Rectal smooth muscle tissue (tissue), 1 donor: ENCODE measurements at regions not wholly inside any gene's neighbourhood (a gene's known extent, or its start where the extent isn't known, plus 50 kb on each side); places are given as distances from the start of the nearest gene placed in this dataset.

Experiments
- H3K27ac ChIP-seq: one replicate; pipeline ENCODE4 v1.7.0; 2013; ENCODE audit warnings: low read depth, low read length, inconsistent platforms
- H3K27me3 ChIP-seq: one replicate; pipeline ENCODE4 v1.7.0; 2013; ENCODE audit warnings: low read length; ENCODE audit not compliant: control insufficient read depth, insufficient read depth
- H3K36me3 ChIP-seq: one replicate; pipeline ENCODE4 v1.7.0; 2013; ENCODE audit warnings: low read length; ENCODE audit not compliant: control insufficient read depth, insufficient read depth
- H3K4me1 ChIP-seq: one replicate; pipeline ENCODE4 v1.7.0; 2013; ENCODE audit warnings: low read length; ENCODE audit not compliant: control insufficient read depth, insufficient read depth
- H3K4me3 ChIP-seq: one replicate; pipeline ENCODE4 v1.7.0; 2013; ENCODE audit warnings: low read length
- H3K9ac ChIP-seq: one replicate; pipeline ENCODE4 v1.7.0; 2013; ENCODE audit warnings: low read length

DNA sequence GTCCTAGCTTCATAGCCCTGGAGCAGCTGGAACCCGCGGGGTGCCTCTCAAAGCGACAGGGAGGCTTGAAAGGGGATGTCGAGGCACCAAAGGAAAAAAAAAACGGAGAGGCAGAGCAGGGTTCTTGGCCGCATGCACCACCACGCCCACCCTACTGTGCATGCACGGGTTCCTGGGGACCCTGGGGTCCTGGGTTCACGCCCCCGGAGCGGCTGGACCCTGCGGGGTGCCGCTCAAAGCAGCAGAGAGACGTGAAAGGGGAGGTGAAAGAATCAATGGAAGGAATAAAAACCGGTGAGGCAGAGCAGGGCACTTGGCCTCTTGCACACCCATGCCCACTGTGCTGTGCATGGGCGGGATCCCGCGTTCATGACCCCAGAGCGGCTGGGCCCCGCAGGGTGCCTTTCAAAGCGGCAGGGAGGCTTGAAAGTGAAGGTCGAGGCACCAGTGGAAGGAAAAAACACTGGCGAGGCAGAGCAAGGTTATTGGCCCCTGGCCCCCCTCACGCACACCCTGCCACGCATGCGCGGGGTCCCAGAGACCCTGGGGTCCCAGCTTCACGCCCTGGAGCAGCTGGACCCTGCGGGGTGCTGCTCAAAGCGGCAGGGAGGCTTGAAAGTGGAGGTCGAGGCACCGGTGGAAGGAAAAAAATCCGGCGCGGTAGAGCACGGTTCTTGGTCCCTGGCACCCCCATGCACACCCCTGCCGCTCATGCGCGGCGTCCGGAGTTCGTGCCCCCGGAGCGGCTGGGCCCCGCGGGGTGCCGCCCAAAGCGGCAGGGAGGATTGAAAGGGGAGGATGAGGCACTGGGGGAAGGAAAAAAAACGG is 318.5 kb downstream of the ALG10 start:
- H3K36me3 ChIP-seq = no peaks in the 10 kb centered on the region
- no peak overlapping the region for H3K27ac ChIP-seq
- H3K4me1 ChIP-seq = no peaks in the 10 kb centered on the region
- no peaks in the 10 kb centered on the region for H3K27me3 ChIP-seq
- no peak overlapping the region for H3K9ac ChIP-seq
- H3K4me3 ChIP-seq = no peak overlapping the region

DNA sequence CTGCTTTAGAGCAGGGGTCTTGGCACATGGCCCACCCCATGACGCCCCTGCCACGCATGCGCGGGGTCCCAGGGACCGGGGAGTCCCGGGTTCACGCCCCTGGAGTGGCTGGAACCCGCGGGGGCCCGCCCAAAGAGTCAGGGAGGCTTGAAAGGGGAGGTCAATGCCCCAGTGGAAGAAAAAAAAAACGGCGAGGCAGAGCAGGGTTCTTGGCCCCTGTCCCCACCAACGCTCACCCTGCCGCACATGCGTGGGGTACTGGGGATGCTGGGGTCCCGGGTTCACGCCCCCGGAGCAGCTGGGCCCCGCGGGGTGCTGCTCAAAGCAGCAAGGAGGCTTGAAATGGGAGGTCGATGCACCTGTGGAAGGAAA is 319.1 kb downstream of the ALG10 start:
- H3K36me3 ChIP-seq = no peaks in the 10 kb centered on the region
- no peaks in the 10 kb centered on the region for H3K27me3 ChIP-seq
- no peak overlapping the region for H3K9ac ChIP-seq
- no peaks in the 10 kb centered on the region for H3K4me1 ChIP-seq
- no peak overlapping the region for H3K27ac ChIP-seq
- H3K4me3 ChIP-seq = no peak overlapping the region

DNA sequence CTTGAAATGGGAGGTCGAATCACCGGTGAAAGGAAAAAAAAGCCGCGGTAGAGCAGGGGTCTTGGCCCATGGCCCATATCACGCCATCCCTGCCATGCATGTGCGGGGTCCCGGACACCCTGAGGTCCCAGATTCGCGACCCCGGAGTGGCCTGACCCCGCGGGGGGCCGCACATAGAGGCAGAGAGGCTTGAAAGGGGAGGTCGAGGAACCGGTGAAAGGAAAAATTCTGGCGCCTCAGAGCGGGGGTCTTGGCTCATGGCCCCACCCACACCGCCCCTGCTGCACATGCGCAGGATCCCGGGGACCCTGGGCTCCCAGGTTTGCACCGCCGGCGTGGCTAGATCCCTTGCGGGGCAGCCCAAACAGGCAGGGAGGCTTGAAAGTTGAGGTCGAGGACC is 319.8 kb downstream of the ALG10 start:
- no peaks in the 10 kb centered on the region for H3K27me3 ChIP-seq
- H3K27ac ChIP-seq = no peak overlapping the region
- H3K9ac ChIP-seq = no peak overlapping the region
- H3K36me3 ChIP-seq = no peaks in the 10 kb centered on the region
- no peaks in the 10 kb centered on the region for H3K4me1 ChIP-seq
- H3K4me3 ChIP-seq = no peak overlapping the region

DNA sequence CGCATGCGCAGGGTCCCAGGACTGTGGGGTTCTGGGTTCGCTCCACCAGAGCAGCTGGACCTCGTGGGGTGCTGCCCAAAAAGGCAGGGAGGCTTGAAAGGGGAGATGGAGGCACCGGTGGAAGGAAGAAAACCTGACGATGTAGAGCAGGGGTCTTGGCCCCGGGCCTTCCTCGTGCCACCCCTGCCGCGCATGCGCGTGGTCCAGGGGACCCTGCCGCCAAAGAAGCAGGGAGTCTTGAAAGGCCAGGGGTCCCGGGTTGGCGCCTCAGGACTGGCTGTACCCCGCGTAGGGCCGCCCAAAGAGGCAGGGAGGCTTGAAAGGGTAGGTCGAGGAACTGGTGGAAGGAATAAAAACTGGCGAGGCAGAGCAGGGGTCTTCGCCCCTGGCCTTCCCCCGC is 321.0 kb downstream of the ALG10 start:
- Histone ChIP-seq H3K4me1 (no peaks in the 10 kb centered on the region), H3K36me3 (no peaks in the 10 kb centered on the region), H3K27ac (no peak overlapping the region), H3K9ac (no peak overlapping the region), H3K27me3 (no peaks in the 10 kb centered on the region), H3K4me3 (no peak overlapping the region)

DNA sequence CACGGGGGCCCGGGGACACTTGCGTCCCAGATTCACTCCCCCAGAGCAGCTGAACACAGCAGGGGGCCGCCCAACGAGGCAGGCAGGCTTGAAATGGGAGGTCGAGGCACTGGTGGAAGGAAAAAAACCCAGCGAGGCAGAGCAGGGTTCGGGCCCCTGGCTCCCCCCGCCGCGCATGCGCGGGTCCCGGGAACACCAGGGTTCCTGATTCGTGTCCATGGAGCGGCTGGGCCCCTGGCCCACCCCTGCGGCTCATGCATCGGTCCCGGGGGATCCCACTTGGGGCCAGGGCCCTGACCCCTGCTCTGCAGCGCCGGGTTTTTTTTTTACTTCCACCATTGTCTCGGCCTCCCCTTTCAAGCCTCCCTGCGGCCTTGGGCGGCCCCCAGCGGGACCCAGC is 321.5 kb downstream of the ALG10 start:
- Histone ChIP-seq H3K9ac (no peak overlapping the region), H3K27me3 (no peaks in the 10 kb centered on the region), H3K4me3 (no peak overlapping the region), H3K4me1 (no peaks in the 10 kb centered on the region), H3K27ac (no peak overlapping the region), H3K36me3 (no peaks in the 10 kb centered on the region)

GRCh38 chr12:34344851-34345522 is 322.7 kb downstream of the ALG10 start:
- no peaks in the 10 kb centered on the region for H3K27me3 ChIP-seq

DNA sequence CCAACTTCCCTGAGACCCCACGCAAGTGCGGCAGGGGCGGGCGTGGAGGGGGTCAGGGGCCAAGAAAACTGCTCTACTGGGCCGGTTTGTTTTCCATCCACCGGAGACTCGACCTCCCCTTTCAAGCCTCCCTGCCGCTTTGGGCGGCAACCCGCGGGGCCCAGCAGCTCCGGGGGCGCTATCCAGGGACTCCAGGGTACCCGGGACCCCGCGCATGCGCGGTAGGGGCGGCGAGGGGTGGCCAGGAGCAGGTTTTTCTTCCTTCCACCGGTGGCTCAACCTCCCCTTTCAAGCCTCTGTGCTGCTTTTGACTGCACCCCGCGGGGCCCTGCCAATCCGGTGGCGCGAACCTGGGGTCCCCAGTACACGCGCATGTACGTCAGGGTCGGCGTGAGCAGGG is 323.5 kb downstream of the ALG10 start:
- Histone ChIP-seq H3K9ac (no peak overlapping the region), H3K4me3 (no peak overlapping the region), H3K36me3 (no peaks in the 10 kb centered on the region), H3K27ac (no peak overlapping the region), H3K27me3 (no peaks in the 10 kb centered on the region), H3K4me1 (no peaks in the 10 kb centered on the region)

More at GRCh38 chr12:34344851-34345522, 322.7 kb downstream of the ALG10 start:
- H3K4me3 ChIP-seq = no peak overlapping the region
- no peaks in the 10 kb centered on the region for H3K36me3 ChIP-seq
- H3K9ac ChIP-seq = no peak overlapping the region
- H3K27ac ChIP-seq = no peak overlapping the region
- H3K4me1 ChIP-seq = no peaks in the 10 kb centered on the region

GRCh38 chr12:34346372-34347034 is 324.2 kb downstream of the ALG10 start:
- Histone ChIP-seq H3K27ac (no peak overlapping the region), H3K9ac (no peak overlapping the region), H3K36me3 (no peaks in the 10 kb centered on the region), H3K27me3 (no peaks in the 10 kb centered on the region), H3K4me3 (no peak overlapping the region), H3K4me1 (no peaks in the 10 kb centered on the region)

GRCh38 chr12:34347367-34347766 is 325.1 kb downstream of the ALG10 start:
- Histone ChIP-seq H3K27me3 (no peaks in the 10 kb centered on the region), H3K4me1 (no peaks in the 10 kb centered on the region), H3K36me3 (no peaks in the 10 kb centered on the region), H3K27ac (no peak overlapping the region), H3K4me3 (no peak overlapping the region), H3K9ac (no peak overlapping the region)

DNA sequence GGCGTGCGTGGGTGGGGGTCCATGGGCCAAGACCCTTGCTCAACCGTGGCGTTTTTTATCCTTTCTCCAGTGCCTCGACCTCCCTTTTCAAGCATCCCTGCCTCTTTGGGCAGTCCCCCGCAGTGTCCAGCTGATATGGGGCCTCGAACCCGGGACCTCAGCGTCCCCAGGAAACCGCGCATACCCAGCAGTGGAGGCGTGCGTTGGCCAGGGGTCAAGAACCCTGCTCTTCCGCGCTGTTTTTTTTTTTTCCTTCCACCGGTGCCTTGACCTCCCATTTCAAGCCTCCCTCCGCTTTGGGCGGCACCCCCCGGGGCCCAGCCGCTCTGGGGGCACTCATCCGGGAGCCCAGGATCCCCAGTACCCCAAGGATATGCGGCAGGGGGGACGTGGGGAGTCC is 325.8 kb downstream of the ALG10 start:
- H3K27ac ChIP-seq = no peak overlapping the region
- H3K4me1 ChIP-seq = no peaks in the 10 kb centered on the region
- no peak overlapping the region for H3K4me3 ChIP-seq
- H3K9ac ChIP-seq = no peak overlapping the region
- no peaks in the 10 kb centered on the region for H3K36me3 ChIP-seq
- H3K27me3 ChIP-seq = no peaks in the 10 kb centered on the region

DNA sequence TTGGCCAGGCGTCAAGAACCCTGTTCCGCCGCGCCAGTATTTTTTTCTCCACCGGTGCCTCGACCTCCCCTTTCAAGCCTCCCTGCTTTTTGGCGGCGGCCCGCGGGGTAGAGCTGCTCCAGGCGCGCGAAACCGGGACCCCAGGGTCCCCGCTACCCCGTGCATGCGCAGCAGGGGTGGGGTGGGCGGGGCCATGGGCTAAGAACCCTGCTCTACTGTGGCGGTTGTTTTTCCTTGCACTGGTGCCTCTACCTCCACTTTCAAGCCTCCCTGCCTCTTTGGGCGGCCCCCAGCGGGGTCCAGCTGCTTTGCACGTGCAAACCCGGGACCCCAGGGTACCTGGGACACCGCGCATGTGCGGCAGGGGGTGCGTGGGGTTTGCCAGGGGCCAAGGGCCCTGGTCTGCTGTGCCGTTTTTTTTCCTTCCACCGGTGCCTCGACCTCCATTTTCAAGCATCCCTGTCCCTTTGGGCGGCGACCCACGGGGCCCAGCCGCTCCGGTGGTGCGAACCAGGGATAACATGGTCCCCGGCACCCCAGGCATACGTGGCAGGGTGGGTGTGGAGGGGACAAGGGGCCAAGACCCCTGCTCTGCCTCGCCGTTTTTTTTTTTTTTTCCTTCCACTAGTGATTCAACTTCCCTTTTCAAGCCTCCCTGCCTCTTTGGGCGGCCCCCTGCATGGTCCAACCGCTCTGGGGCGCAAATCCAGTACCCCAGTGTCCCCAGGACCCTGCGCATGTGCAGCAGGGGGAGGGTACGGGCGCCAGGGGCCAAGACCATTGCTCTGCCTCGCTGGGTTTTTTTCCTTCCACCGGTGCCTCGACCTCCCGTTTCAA is 326.8 kb downstream of the ALG10 start:
- Histone ChIP-seq H3K27ac (no peak overlapping the region), H3K27me3 (no peaks in the 10 kb centered on the region), H3K4me3 (no peak overlapping the region), H3K36me3 (no peaks in the 10 kb centered on the region), H3K9ac (no peak overlapping the region), H3K4me1 (no peaks in the 10 kb centered on the region)

- Histone ChIP-seq H3K9ac (no peak overlapping the region), H3K4me3 (no peak overlapping the region), H3K4me1 (no peaks in the 10 kb centered on the region), H3K36me3 (no peaks in the 10 kb centered on the region), H3K27ac (no peak overlapping the region), H3K27me3 (no peaks in the 10 kb centered on the region)
Measured at GRCh38 chr12:34349673-34349961, 327.3 kb downstream of the ALG10 start.
